SU-DHL-6 (cell line): ENCODE measurements at regions not wholly inside any gene's neighbourhood (a gene's known extent, or its start where the extent isn't known, plus 50 kb on each side); places are given as distances from the start of the nearest gene placed in this dataset.
"Not testable (repeated sequence)": the region's sequence is repeated elsewhere in the genome, so short reads cannot be mapped to it uniquely, and the experiment has no call there.

Source experiments
- EZH2phosphoT487 ChIP-seq: fragments of 200-600 bp; sonication (generic), shearing (Covaris generic); conservative IDR thresholded peaks from 2 replicates; pipeline ENCODE4 v1.6.1; 2018; ENCODE audit warnings: mild to moderate bottlenecking, antibody characterized with exemption, low read length, moderate library complexity, mixed read lengths
- TF ChIP-seq, protein P1 (sequence below): fragments of 200-600 bp; sonication (generic); IDR thresholded peaks from one replicate; pipeline ENCODE4 v1.5.1; 2017; ENCODE audit warnings: antibody characterized with exemption, mild to moderate bottlenecking, low read length, moderate library complexity; ENCODE audit not compliant: insufficient read depth, poor library complexity, severe bottlenecking

DNA sequence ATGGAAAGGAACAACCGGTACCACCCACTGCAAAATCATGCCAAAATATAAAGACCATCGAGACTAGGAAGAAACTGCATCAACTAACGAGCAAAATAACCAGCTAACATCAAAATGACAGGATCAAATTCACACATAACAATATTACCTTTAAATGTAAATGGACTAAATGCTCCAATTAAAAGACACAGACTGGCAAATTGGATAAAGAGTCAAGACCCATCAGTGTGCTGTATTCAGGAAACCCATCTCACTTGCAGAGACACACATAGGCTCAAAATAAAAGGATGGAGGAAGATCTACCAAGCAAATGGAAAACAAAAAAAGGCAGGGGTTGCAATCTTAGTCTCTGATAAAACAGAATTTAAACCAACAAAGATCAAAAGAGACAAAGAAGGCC lies 144.4 kb downstream of the IBTK start:
- TF ChIP-seq, protein P1, sequence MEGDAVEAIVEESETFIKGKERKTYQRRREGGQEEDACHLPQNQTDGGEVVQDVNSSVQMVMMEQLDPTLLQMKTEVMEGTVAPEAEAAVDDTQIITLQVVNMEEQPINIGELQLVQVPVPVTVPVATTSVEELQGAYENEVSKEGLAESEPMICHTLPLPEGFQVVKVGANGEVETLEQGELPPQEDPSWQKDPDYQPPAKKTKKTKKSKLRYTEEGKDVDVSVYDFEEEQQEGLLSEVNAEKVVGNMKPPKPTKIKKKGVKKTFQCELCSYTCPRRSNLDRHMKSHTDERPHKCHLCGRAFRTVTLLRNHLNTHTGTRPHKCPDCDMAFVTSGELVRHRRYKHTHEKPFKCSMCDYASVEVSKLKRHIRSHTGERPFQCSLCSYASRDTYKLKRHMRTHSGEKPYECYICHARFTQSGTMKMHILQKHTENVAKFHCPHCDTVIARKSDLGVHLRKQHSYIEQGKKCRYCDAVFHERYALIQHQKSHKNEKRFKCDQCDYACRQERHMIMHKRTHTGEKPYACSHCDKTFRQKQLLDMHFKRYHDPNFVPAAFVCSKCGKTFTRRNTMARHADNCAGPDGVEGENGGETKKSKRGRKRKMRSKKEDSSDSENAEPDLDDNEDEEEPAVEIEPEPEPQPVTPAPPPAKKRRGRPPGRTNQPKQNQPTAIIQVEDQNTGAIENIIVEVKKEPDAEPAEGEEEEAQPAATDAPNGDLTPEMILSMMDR, result not testable (repeated sequence)
- not testable (repeated sequence) for TF ChIP-seq EZH2phosphoT487
